PC-9 (cell line): ENCODE measurements at regions not wholly inside any gene's neighbourhood (a gene's known extent, or its start where the extent isn't known, plus 50 kb on each side); places are given as distances from the start of the nearest gene placed in this dataset.

ENCODE experiments used
- CTCF ChIP-seq: fragments of 200-600 bp; sonication (generic); conservative IDR thresholded peaks from 2 replicates; pipeline ENCODE4 v1.6.1; 2017; ENCODE audit warnings: mixed run types, antibody characterized with exemption, mild to moderate bottlenecking, moderate library complexity
- EZH2 ChIP-seq: fragments of 200-600 bp; sonication (generic); IDR thresholded peaks from 2 replicates; pipeline ENCODE4 v1.8.0; 2017; ENCODE audit warnings: antibody characterized with exemption, low read depth

GRCh38 chr11:116527180-116527991 is 245.4 kb downstream of the BUD13 start:
- no peak for TF ChIP-seq CTCF
- TF ChIP-seq EZH2 = no peak
